ENCODE measurements at regions not wholly inside any gene's neighbourhood (a gene's known extent, or its start where the extent isn't known, plus 50 kb on each side); places are given as distances from the start of the nearest gene placed in this dataset.
"Not testable (repeated sequence)": the region's sequence is repeated elsewhere in the genome, so short reads cannot be mapped to it uniquely, and the experiment has no call there.

DNA sequence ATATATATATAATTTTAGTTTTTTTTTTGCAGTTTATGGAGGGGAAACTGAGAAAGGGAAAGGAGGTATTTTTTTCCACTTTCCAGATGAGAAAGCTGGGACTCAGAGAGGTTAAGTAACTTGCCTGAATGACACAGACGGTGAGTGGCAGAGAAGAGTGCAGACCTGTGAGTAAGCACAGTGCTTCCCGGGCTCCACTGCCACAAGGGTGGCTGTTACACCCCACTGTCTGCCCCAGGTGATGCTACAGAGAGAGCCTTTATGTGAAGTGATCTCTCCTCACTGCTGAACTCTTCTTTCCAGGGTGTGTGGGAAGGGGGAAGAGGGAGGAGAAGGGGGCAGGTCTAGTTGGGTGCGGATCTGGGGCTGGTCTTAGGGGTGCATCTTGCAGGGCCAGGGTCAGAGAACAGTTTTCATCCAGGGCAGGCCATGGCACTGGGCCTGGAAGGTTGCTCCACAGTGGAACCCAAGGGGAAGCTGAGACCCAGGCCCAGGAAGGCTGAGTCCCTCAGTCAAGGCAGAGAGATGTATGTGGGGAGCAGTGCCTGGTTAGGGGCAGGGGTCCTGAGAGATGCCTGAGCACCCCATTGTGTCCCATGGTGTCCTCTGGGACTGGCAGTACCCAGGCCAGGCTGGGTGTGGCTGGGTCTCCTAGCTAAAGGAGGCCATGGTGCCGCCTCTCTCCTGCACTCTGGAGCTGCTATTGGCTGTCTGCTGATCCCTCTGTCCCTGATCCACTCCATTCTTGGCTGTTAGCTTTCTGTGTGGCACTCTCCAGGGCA lies 357.5 kb downstream of the PTPRU start:
- no peaks in the 10 kb centered on the region for H3K9me3 Mint-ChIP-seq
- ATAC-seq (replicated peaks; ENCODE audit: extremely low read depth, poor library complexity, severe bottlenecking) (no peak), DNase-seq (ENCODE audit: low spot score in 2 of 2) (no peak)
- H3K27me3 Mint-ChIP-seq: peaks cover 50% of the 10 kb centered on the region
- no peak overlapping the region for H3K4me3 Mint-ChIP-seq
- H3K4me1 Mint-ChIP-seq: no peaks in the 10 kb centered on the region
- H3K36me3 Mint-ChIP-seq (ENCODE audit: insufficient read depth): no peaks in the 10 kb centered on the region
- no peak overlapping the region for H3K27ac Mint-ChIP-seq (ENCODE audit: low read depth)

DNA sequence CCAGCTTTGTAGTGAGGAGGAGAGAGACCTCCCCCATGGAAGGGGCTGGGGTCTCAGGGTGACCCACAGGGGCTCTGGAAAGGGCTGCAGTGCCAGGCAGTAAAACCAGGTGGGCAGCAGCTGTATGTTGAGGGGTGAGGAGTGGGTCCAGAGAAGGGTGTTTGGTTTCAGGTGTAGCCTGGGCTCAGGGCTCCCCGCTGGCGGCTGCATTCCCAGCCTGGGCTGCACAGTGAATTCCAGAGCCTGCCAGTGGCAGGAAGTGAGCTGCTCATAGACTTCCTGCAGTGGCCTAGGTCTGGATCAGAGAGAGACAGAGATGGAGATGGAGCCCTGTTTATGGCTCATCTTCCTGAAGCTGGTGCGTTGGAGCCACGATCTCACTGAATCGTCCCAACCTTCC lies 356.4 kb downstream of the PTPRU start:
- H3K4me3 Mint-ChIP-seq: no peak overlapping the region
- H3K9me3 Mint-ChIP-seq: no peaks in the 10 kb centered on the region
- H3K36me3 Mint-ChIP-seq (ENCODE audit: insufficient read depth): no peaks in the 10 kb centered on the region
- H3K27me3 Mint-ChIP-seq: peaks cover 49% of the 10 kb centered on the region
- H3K27ac Mint-ChIP-seq (ENCODE audit: low read depth): no peak overlapping the region
- ATAC-seq (replicated peaks; ENCODE audit: extremely low read depth, poor library complexity, severe bottlenecking) (no peak), DNase-seq (ENCODE audit: low spot score in 2 of 2) (no peak)
- H3K4me1 Mint-ChIP-seq: no peaks in the 10 kb centered on the region

DNA sequence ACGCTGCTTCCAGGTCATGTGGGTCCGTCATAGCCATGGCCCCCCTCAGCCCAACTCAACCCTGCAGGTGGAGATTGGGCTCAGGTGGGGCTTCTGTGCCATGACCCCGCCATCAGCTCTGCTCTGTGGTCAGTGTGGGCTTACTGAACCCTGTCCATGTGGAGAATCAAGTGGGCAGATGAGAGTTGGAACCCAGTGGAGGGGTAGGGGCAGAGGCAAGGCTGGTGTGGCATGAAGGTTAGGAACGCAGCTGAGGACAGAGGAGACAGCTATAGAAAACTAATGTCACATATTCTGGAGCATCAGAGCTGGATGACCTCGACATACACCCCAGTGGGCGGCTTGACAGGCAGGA lies 355.9 kb downstream of the PTPRU start:
- H3K4me3 Mint-ChIP-seq: no peak overlapping the region
- peaks cover 54% of the 10 kb centered on the region for H3K27me3 Mint-ChIP-seq
- ATAC-seq (replicated peaks; ENCODE audit: extremely low read depth, poor library complexity, severe bottlenecking): no peak
- no peak overlapping the region for H3K27ac Mint-ChIP-seq (ENCODE audit: low read depth)
- H3K4me1 Mint-ChIP-seq: no peaks in the 10 kb centered on the region
- no peaks in the 10 kb centered on the region for H3K9me3 Mint-ChIP-seq
- no peak for DNase-seq (ENCODE audit: low spot score in 2 of 2)
- H3K36me3 Mint-ChIP-seq (ENCODE audit: insufficient read depth): no peaks in the 10 kb centered on the region

DNA sequence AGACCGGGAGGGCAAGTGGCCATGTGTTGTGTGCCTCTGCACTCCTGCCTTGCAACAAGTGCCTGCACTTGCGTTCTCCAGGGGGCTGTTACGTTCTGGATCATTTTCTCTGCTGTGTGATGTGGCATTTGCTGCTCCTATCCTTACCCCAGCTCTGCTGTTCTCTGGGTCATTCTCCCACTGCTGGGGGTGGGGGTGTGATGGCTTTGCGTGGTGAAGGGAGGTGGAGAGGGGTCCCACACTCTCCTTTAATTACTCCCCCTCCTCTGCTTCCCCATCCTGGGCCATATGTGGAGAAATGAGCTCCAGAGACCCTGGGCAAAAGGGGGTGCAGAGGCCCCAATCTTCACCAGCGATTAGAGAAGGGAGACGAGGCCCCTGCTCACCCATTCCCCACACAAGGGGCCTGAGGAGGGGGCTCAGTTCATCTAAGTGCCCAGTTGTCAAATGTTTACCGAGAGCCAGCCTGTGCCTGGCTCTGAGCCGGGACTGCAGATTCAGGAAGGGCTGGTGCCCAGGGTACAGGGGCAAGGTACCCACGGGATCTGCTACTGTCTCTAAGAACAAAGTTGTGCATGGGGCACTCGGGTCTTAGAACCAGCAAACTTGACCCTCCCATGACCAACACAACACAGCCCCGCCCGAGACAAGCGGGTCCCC lies 355.4 kb downstream of the PTPRU start:
- Mint-ChIP-seq H3K27me3 (peaks cover 59% of the 10 kb centered on the region), H3K4me3 (no peak overlapping the region), H3K27ac (ENCODE audit: low read depth) (no peak overlapping the region), H3K4me1 (no peaks in the 10 kb centered on the region), H3K36me3 (ENCODE audit: insufficient read depth) (no peaks in the 10 kb centered on the region), H3K9me3 (no peaks in the 10 kb centered on the region)
- no peak for DNase-seq (ENCODE audit: low spot score in 2 of 2)
- no peak for ATAC-seq (replicated peaks; ENCODE audit: extremely low read depth, poor library complexity, severe bottlenecking)

DNA sequence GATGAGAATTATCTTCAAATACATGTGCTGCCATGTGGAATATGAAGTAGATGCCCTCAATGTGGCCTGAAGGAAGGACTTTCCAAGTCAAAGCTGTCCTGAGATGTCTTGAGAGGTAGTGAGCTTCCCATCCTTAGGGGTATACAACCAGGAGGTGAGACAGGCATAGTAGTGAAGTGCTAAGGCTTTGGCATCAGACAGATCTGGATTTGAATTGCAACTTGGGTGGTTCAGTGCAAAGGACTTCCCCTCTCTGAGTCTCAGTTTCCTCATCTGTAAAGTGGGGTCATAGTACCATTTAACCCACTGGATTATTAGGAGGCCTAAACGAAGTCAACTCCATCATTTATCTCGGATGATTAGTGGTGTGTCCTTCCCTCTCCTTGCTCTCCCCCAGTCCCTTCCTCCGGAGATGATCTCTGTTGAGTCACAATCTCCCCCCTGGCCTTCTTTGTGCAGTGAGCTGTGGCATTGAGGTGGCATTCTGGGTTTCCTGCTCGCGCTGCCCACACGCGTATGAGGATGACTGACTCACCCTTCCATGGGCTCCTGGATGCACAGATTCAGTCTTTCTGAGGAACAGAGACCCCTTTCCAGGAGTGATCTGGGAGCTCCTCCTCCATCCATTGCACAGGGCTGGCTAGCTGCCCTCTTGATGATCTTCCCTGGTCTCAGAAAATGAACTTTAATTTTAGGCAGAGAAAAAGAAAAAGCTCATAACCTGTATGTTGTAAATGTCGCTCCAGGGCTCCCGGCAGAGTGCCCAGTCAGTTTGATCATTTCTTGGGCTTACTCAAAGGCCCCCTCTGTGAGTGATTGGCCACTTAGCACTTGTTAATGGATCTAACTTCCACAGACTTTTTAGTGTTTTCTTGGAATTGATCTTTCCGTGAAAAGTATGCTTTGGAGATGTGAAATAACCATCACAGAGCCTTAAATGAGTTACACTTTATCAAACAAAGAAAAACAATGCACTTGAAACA lies 354.6 kb downstream of the PTPRU start:
- peaks cover 63% of the 10 kb centered on the region for H3K27me3 Mint-ChIP-seq
- ATAC-seq (replicated peaks; ENCODE audit: extremely low read depth, poor library complexity, severe bottlenecking) (no peak), DNase-seq (ENCODE audit: low spot score in 2 of 2) (no peak)
- no peaks in the 10 kb centered on the region for H3K9me3 Mint-ChIP-seq
- H3K4me3 Mint-ChIP-seq: no peak overlapping the region
- H3K36me3 Mint-ChIP-seq (ENCODE audit: insufficient read depth): no peaks in the 10 kb centered on the region
- no peak overlapping the region for H3K27ac Mint-ChIP-seq (ENCODE audit: low read depth)
- H3K4me1 Mint-ChIP-seq: no peaks in the 10 kb centered on the region

DNA sequence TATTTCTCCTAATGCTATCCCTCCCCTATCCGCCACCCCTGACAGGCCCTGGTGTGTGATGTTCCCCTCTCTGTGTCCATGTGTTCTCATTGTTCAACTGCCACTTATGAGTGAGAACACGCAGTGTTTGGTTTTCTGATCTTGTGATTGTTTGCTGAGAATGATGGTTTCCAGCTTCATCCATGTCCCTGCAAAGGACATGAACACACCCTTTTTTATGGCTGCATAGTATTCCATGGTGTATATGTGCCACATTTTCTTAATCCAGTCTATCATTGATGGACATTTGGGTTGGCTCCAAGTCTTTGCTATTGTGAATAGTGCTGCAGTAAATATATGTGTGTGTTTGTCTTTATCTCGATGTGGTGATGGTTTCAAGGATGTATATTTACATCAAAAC lies 353.4 kb downstream of the PTPRU start:
- H3K4me3 Mint-ChIP-seq, H3K4me1 Mint-ChIP-seq: not testable (repeated sequence)

DNA sequence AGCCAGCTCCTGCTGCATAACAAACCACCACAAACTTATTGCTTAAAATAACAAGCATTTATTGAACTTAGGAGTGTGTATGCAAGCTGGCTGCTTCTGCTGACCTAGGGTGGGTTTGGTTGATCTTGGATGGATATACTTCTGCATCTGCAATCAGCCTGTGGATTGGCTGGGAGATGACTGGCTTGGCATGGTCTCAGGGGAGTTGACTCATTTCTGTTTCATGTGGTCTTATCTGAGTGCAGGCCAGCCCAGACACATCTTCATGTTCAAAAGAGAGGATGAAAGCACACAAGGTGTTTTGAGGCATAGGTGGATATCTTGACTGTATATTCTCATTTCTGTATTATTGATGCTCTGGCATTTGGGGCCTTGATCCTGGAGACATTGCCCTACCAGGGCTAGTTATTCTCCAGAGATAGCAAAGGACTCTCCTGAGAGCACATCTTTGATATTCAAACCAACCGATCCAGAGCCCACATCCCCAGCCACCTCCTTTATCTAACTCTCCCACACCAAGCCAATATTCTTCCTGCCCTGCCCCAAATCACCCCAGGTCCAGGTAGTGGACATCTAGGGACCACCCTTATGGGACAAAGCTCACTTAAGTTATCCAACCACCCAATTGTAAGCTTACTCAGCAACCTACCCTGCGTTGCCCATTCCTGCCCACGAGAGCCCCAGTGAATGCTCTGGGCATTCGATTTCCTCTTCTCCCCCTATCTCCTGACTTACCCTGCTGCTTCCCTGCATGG lies 350.8 kb downstream of the PTPRU start:
- Mint-ChIP-seq H3K27ac (ENCODE audit: low read depth) (no peak overlapping the region), H3K9me3 (no peaks in the 10 kb centered on the region), H3K36me3 (ENCODE audit: insufficient read depth) (no peaks in the 10 kb centered on the region), H3K27me3 (peaks cover 77% of the 10 kb centered on the region), H3K4me1 (no peaks in the 10 kb centered on the region), H3K4me3 (no peak overlapping the region)
- ATAC-seq (replicated peaks; ENCODE audit: extremely low read depth, poor library complexity, severe bottlenecking): no peak
- DNase-seq (ENCODE audit: low spot score in 2 of 2): no peak

More for the DNA sequence above, 353.4 kb downstream of the PTPRU start:
- not testable (repeated sequence) for H3K36me3 Mint-ChIP-seq (ENCODE audit: insufficient read depth); H3K27ac Mint-ChIP-seq (ENCODE audit: low read depth); DNase-seq (ENCODE audit: low spot score in 2 of 2); H3K9me3 Mint-ChIP-seq; ATAC-seq (replicated peaks; ENCODE audit: extremely low read depth, poor library complexity, severe bottlenecking)
- peaks cover 74% of the 10 kb centered on the region for H3K27me3 Mint-ChIP-seq

DNA sequence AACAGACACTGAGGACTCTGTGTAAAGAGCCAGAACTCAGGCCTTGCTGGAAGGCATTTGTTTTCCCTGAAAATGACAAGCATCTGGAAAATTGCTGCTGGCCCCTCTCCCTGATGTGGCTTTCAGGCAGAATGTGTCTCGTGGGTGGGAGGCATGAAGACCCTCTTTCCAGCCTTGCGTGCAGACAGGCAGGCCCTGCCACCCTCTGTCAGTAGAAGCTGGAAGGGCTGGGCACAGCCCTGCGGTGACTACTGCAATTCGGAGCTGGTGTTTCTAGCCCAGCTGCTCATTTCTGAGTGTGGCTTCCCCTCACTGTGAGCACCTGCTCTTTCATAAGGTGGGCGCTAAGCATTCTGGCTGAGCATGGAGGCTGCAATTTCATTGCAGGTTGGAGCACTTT lies 349.9 kb downstream of the PTPRU start:
- Mint-ChIP-seq H3K4me3 (no peak overlapping the region), H3K27me3 (peaks cover 72% of the 10 kb centered on the region)
- no peak for ATAC-seq (replicated peaks; ENCODE audit: extremely low read depth, poor library complexity, severe bottlenecking)

DNA sequence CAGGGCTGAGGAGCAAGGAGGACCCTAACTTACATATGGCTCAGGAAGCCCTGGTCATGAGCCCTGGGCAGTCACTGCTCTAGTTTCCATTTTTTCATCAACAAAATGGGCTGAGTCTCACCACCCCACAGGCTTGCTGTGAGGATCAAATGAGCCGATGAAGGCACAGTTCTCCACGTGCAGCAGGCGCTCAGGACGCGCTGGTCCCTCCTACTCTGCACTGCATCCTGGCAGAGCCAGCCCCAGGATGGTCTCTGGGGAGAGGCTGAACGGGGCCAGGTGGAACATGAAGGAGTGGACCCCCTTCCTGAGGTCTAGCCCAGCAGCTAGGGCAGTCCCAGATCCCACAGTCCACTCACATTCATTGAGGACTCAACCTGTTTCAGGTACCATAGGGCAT lies 349.3 kb downstream of the PTPRU start:
- Mint-ChIP-seq H3K4me1 (no peaks in the 10 kb centered on the region), H3K36me3 (ENCODE audit: insufficient read depth) (no peaks in the 10 kb centered on the region), H3K27ac (ENCODE audit: low read depth) (no peak overlapping the region), H3K4me3 (no peak overlapping the region), H3K27me3 (peaks cover 66% of the 10 kb centered on the region), H3K9me3 (no peaks in the 10 kb centered on the region)
- ATAC-seq (replicated peaks; ENCODE audit: extremely low read depth, poor library complexity, severe bottlenecking) (no peak), DNase-seq (ENCODE audit: low spot score in 2 of 2) (no peak)

More for the DNA sequence above, 349.9 kb downstream of the PTPRU start:
- no peak for DNase-seq (ENCODE audit: low spot score in 2 of 2)
- no peaks in the 10 kb centered on the region for H3K36me3 Mint-ChIP-seq (ENCODE audit: insufficient read depth)
- no peaks in the 10 kb centered on the region for H3K9me3 Mint-ChIP-seq
- no peaks in the 10 kb centered on the region for H3K4me1 Mint-ChIP-seq
- no peak overlapping the region for H3K27ac Mint-ChIP-seq (ENCODE audit: low read depth)

DNA sequence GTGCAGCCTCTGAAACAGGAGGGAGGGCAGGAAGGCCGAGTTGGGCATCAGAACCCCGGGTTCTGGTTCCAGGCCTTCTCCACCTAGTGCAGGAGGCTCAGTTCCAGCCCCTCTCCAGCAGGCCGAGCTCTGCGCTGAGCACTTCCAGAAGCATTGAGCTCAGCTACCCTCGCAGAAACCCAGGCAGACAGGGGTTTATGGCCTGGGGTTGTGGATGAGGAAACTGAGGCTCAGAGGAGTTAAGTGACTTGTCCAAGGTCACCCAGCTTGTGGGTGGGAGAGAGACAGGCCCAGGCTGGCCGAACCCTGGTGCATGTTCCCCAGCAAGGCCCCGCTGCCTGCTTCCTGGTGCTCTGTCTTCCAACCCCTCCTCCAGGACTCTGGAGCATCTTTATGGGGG lies 348.9 kb downstream of the PTPRU start:
- DNase-seq (ENCODE audit: low spot score in 2 of 2) (no peak), ATAC-seq (replicated peaks; ENCODE audit: extremely low read depth, poor library complexity, severe bottlenecking) (no peak)
- peaks cover 62% of the 10 kb centered on the region for H3K27me3 Mint-ChIP-seq
- H3K36me3 Mint-ChIP-seq (ENCODE audit: insufficient read depth): no peaks in the 10 kb centered on the region
- H3K27ac Mint-ChIP-seq (ENCODE audit: low read depth): no peak overlapping the region
- H3K9me3 Mint-ChIP-seq: no peaks in the 10 kb centered on the region
- H3K4me3 Mint-ChIP-seq: no peak overlapping the region
- no peaks in the 10 kb centered on the region for H3K4me1 Mint-ChIP-seq

DNA sequence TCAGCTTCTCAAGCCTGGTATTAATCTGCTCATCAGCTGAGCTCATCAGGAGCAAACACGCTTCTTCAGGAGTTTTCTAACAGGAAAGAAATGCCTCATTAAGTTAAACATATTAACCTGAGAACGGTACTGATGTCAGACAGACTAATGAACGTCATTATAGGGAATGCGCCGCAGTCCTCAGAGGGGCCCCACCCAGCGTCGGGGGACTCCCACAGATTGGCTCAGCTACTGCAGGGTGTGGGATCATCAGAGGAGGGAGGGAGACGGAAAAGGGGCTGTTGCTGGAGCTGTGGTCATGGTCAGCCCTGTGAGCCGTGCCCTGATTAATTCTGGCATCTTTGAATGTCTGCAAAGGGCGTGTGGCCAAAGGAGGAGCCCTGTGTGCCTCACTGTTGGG lies 348.5 kb downstream of the PTPRU start:
- Mint-ChIP-seq H3K9me3 (no peaks in the 10 kb centered on the region), H3K36me3 (ENCODE audit: insufficient read depth) (no peaks in the 10 kb centered on the region), H3K27me3 (peaks cover 57% of the 10 kb centered on the region), H3K4me1 (no peaks in the 10 kb centered on the region), H3K4me3 (no peak overlapping the region), H3K27ac (ENCODE audit: low read depth) (no peak overlapping the region)
- no peak for DNase-seq (ENCODE audit: low spot score in 2 of 2)
- no peak for ATAC-seq (replicated peaks; ENCODE audit: extremely low read depth, poor library complexity, severe bottlenecking)

DNA sequence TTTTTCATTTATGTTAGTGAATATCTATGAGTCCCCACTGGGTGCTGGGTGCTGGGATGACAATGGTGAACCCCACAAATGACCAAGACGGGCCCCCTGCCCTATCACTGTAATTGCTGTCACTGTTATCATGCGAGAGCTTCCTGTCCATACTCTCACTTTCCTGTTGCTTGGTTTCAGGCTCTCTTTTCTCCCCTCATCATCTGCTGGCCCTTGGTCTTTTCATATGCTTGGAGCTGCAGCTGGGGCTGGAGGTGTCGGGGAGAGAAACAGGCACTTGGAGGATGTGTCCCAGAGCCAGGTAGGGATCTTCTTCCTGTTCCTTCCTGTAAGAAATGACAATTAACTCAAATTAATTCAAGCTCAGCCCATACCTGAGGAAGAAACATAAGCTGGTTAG lies 348.0 kb downstream of the PTPRU start:
- Mint-ChIP-seq H3K4me3 (no peak overlapping the region), H3K27me3 (peaks cover 55% of the 10 kb centered on the region), H3K4me1 (no peaks in the 10 kb centered on the region), H3K27ac (ENCODE audit: low read depth) (no peak overlapping the region), H3K36me3 (ENCODE audit: insufficient read depth) (no peaks in the 10 kb centered on the region), H3K9me3 (no peaks in the 10 kb centered on the region)
- DNase-seq (ENCODE audit: low spot score in 2 of 2) (no peak), ATAC-seq (replicated peaks; ENCODE audit: extremely low read depth, poor library complexity, severe bottlenecking) (no peak)
